ENCODE measurements at regions not wholly inside any gene's neighbourhood (a gene's known extent, or its start where the extent isn't known, plus 50 kb on each side); places are given as distances from the start of the nearest gene placed in this dataset.
"Not testable (repeated sequence)": the region's sequence is repeated elsewhere in the genome, so short reads cannot be mapped to it uniquely, and the experiment has no call there.

DNA sequence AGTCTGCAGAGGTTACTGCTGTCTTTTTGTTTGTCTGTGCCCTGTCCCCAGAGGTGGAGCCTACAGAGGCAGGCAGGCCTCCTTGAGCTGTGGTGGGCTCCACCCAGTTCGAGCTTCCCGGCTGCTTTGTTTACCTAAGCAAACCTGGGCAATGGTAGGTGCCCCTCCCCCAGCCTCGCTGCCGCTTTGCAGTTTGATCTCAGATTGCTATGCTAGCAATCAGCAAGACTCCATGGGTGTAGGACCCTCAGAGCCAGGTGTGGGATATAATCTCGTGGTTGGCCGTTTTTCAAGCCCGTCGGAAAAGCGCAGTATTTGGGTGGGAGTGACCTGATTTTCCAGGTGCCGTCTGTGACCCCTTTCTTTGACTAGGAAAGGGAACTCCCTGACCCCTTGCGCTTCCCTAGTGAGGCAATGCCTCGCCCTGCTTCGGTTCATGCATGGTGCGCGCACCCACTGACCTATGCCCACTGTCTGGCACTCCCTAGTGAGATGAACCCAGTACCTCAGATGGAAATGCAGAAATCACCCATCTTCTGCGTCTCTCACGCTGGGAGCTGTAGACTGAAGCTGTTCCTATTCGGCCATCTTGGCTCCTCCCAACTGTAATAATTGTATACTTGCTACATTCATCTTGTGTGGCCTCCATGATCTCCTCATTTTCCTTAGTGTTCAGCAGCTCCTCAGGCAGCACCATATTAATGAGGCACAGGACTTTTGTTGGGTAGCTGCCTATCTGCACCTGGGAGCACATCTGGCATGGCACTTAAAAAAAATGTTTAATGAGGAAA is 391.4 kb downstream of the BCKDHB start:
- DNase-seq, result not testable (repeated sequence)

GRCh38 chr6:80489911-80490635 is 383.6 kb downstream of the BCKDHB start:
- no peak for DNase-seq

- DNase-seq, result no peak
Measured at GRCh38 chr6:80488190-80488589, 381.7 kb downstream of the BCKDHB start.

DNA sequence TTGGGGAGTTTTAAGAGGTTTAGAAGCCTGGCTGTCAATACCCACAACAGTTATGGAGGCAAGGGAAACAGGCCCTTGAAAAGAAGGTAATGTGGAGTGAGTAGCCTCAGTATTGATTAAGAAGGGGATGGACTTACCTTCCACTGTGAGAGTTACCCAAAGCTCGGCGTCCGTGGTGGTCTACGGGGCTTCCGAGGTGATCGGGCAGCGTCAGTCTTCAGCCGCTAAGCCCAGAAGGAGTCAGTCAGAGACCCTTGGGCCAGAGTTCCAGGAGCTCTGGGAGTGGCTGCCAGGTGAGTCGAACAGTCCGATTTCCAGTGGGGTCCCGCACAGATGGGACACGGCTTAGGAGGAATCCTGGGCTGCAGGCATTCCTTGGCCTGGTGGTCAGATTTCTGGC is 379.0 kb downstream of the BCKDHB start:
- not testable (repeated sequence) for DNase-seq

DNA sequence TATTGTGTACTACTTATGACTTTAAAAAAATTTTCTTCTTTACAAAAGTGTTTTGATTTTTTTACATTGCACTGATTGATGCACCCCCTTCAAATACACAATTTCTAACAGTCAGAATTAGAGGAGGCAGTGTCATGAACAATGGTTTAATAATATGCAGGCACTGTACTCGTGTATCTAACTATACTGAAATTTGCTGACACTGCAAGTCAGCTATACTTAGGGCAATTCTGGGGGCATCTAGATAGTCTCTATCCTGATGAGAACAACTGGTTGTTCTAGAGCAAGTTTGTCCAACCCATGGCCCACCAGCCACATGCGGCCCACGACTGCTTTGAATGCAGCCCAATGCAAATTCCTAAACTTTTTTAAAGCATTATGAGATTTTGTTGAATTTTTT is 375.6 kb downstream of the BCKDHB start:
- no peak for DNase-seq

- DNase-seq, result peak; percentile 55
Measured at GRCh38 chr6:80480421-80481157, 374.1 kb downstream of the BCKDHB start.

DNA sequence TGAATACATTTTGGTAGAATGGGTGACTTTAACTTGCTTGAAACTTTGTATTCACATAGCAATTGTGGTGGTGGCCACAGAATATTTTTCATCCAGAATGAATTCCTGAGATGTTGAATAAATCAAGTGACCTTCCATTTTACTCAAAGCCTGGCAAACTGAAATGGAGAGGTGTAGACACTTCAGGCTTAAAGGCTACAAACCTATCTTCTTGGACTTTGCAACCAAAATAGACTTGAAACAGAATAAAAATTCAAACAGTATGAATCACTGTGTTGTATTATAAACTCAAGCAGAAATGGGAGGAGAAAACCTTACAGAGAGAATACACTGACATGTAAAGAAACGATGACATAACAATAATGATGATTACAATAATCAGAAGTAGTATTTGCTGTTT is 371.6 kb downstream of the BCKDHB start:
- DNase-seq, result peak; percentile 35

DNA sequence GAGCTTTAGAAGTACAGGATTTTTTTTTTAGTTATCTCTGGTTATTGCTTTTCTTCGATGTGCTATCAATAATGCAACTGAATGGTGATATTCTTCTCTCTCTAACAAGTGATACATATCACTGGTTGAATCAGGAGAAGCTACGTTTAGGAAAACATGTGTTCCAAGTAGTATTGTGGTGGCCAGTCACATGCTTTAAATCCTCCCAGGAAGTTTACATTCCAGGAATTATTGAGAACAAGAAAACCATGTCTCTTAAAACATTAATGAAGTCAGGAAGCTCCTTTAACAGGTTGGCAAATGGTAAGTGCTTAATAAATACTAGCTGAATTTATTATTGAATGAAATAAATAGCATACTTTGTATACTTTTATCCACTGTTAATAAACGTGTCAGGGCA is 371.1 kb downstream of the BCKDHB start:
- DNase-seq, result peak; percentile 60

- DNase-seq, result no peak
Measured at GRCh38 chr6:80472271-80472670, 365.8 kb downstream of the BCKDHB start.

- no peak for DNase-seq
Measured at GRCh38 chr6:80469977-80470376, 363.5 kb downstream of the BCKDHB start.

DNA sequence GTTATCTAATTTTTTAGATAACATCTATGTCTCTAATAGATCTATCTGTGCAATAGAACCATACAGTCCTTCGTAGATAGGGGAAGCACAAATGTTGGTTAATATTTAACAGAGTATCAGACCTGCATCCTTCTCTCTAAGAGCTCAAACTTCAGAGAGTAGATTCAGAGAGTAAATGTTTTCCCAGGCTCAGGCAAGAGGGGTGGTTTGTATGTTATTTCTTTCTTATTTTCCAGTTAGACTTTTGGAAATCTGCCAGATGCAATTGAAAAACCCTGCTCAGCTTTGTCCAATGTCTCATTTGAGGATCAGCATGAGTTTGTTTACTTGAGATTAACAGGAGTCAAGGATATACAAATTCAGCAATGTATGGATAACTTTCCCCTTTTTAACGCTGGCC is 361.9 kb downstream of the BCKDHB start:
- no peak for DNase-seq

DNA sequence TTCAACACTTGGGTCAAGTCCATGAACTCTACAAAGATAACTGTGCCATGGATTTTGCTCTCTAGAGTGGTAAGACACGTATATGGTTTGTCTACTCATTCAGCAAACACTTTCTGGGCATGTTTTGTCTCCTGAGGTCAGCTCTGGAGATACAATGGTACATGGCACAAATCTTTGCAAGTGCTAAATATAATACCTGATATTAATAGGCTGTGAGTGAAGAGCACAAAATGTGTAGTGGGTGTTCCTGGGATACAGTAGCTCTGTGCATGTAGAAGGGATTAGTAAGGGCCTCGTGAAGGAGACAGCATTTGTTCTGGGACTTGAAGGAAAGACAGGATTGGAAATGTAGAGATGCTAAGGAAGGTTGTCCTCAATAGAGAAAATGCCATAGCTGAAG is 360.9 kb downstream of the BCKDHB start:
- DNase-seq, result no peak

- DNase-seq, result peak; percentile 80
Measured at GRCh38 chr6:80466981-80467380, 360.5 kb downstream of the BCKDHB start.

DNA sequence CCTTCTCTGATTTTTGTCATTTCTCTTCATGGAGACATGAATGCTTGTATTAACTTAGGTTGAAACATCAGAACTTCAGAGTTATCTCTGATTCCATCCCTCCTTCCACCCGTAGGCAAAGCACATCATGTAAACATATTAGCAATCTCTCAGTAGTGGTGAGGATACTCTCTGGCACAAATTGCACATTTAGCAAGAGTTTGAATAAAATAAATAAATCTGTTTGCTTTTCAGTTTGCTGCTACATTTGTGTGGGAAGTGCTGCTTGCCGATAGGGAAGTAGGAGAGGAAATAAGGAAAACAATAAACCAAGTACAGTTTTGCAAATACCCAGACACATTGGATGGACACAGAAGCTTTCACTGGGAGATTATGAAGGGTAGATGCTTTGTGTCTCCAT is 359.0 kb downstream of the BCKDHB start:
- DNase-seq, result no peak

- DNase-seq, result no peak
Measured at GRCh38 chr6:80464901-80465300, 358.4 kb downstream of the BCKDHB start.

- no peak for DNase-seq
Measured at GRCh38 chr6:80463197-80463596, 356.7 kb downstream of the BCKDHB start.

DNA sequence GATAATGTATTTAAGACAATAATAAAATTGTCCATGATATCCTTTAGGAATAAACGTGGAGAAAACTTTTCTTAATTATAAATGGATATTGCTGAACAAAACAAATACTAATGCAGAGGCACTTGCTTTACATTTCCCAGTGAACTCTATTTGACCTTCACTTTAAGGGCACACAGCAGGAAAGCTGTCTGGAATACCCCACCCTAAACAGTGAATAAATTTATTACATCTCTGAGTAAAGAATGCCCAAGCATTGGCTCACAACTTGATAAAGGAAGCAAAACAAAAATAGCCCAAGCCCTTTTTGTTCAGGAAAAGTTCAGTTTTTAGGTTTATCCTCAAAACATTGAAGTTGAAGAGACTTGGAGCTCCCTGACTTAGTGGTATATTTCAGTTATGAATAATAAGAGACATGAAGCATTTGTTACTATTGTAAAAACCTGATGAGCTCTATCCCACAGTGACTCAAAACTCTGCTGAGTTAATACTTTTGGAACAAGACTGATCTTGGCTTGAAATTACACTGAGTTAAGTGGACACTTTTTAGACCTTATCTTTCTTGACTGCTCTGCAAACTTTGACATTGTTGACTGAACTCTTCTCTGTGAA is 353.9 kb downstream of the BCKDHB start:
- DNase-seq, result peak; percentile 32

DNA sequence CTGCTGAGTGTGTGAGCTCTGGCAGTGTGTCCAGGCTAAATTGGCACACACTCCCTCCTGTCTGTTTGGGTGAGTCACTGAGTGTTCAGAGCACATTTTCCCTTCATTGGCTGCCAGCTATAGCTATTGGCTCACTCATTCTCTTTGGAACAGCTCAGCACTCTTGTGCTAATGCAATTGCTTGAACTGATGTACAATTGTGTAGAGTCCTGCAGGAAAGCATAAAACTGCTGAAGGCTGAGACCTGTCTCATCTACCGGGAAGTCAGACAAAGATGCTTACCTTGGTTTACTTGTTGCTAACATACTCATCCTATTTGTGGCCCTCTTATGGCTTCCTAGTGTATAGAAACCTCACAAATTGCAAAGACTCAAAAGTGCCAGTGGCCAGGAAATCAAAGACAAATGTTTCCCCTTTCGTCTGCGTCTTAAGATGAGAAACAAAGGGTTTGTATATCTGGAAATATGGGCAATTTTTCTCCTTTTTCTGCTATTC is 351.0 kb downstream of the BCKDHB start:
- DNase-seq, result peak; percentile 91

DNA sequence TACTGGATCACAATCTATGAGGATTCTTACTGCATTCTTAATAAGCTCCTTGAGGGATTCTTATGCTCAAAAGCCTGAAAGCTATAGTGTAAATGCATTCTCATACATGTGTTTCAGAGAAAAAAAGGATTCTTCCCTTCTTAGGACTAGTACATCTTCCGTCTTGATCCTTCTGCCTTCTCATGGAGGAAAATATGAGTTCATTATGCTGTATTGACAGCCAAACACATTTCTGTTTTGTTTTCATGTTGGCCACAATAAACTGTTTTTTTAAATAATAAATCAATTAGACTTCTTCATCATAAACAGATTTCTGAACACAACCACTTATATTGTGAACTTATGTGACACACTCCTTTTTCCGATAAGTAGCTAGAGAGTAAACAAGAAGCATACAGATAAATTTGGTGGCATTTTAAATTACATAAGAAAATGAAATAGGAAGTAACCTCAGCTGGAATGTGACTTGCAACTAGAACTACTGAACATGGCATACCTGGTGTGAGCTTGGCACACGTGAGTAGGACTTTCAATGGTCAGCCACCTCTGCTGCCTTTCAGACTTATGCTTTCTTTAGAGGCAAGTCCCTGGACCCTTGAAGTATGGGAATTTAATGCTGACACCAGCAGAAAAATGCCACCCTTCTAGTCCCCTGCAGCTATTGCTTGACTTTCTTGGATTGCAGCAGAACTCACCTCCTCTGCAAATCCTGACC is 350.4 kb downstream of the BCKDHB start:
- no peak for DNase-seq

- DNase-seq, result peak; percentile 55
Measured at GRCh38 chr6:80454661-80455365, 348.3 kb downstream of the BCKDHB start.

GRCh38 chr6:80454197-80454596 is 347.7 kb downstream of the BCKDHB start:
- DNase-seq, result peak; percentile 96

All from fibroblast of skin of back (primary cell).